Lower leg skin (tissue), 3 donors: ENCODE measurements at regions not wholly inside any gene's neighbourhood (a gene's known extent, or its start where the extent isn't known, plus 50 kb on each side); places are given as distances from the start of the nearest gene placed in this dataset.

Source experiments
- POLR2A ChIP-seq, 2 donors: fragments of 450-650 bp; IDR thresholded peaks; one replicate each; pipeline ENCODE4 v1.6.1; 2016 to 2017; ENCODE audit warnings: antibody characterized with exemption in 2 of 2, mild to moderate bottlenecking in 1 of 2, moderate library complexity in 1 of 2
- TF ChIP-seq, protein P1 (sequence below), 3 donors: fragments of 450-650 bp; IDR thresholded peaks; one replicate each; pipeline ENCODE4 v1.5.1; 2016; ENCODE audit warnings: antibody characterized with exemption in 3 of 3, mild to moderate bottlenecking in 3 of 3, moderate library complexity in 2 of 3

DNA sequence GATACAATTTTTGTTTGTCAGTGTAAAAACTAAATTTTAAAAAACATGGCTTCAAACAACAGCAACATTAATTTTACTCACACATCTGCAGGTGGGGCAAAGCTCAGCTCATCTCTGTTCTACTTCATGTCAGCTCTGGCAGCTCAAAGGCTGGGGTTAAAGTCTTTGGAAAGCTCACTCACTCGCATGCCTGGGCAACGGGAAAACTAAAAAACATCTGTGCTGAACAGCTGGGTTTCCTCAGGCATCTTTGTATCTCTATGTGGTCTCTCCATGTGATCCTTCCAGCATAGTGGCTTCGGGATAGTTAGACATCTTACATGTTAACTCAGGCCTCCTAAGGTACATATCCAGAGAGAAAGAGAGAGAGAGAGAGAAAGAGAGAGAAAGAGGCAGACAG, 499.6 kb downstream of the RFPL4B start:
- TF ChIP-seq POLR2A (IDR thresholded peaks at IDR 0.05) = no peak
- TF ChIP-seq, protein P1, sequence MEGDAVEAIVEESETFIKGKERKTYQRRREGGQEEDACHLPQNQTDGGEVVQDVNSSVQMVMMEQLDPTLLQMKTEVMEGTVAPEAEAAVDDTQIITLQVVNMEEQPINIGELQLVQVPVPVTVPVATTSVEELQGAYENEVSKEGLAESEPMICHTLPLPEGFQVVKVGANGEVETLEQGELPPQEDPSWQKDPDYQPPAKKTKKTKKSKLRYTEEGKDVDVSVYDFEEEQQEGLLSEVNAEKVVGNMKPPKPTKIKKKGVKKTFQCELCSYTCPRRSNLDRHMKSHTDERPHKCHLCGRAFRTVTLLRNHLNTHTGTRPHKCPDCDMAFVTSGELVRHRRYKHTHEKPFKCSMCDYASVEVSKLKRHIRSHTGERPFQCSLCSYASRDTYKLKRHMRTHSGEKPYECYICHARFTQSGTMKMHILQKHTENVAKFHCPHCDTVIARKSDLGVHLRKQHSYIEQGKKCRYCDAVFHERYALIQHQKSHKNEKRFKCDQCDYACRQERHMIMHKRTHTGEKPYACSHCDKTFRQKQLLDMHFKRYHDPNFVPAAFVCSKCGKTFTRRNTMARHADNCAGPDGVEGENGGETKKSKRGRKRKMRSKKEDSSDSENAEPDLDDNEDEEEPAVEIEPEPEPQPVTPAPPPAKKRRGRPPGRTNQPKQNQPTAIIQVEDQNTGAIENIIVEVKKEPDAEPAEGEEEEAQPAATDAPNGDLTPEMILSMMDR (IDR thresholded peaks at IDR 0.05) = no peak
